Tibial nerve (tissue), 4 donors: ENCODE measurements at regions not wholly inside any gene's neighbourhood (a gene's known extent, or its start where the extent isn't known, plus 50 kb on each side); places are given as distances from the start of the nearest gene placed in this dataset.

ENCODE experiments used
- DNase-seq, 2 donors: peaks; one replicate each; pipeline ENCODE4 v3.0.0-alpha.2; 2019; ENCODE audit warnings: low spot score in 2 of 2
- H3K27ac ChIP-seq, 4 donors: fragments of 200-600 bp; sonication (generic) in 3 of 4; one replicate each; pipeline ENCODE4 v1.5.1; 2017 to 2019; ENCODE audit warnings: mild to moderate bottlenecking in 1 of 4
- H3K27me3 ChIP-seq, 2 donors: fragments of 200-600 bp; sonication (generic) in 1 of 2; one replicate each; pipeline versions ENCODE4 v1.5.1 to v1.6.0; 2017 to 2019
- H3K36me3 ChIP-seq, 3 donors: fragments of 200-600 bp; sonication (generic); one replicate each; pipeline ENCODE4 v1.5.1; 2018 to 2019
- H3K4me1 ChIP-seq, 4 donors: fragments of 200-600 bp; sonication (generic) in 3 of 4; one replicate each; pipeline ENCODE4 v1.5.1; 2017 to 2019
- H3K4me3 ChIP-seq, 4 donors: fragments of 200-600 bp; sonication (generic) in 3 of 4; one replicate each; pipeline ENCODE4 v1.5.1; 2017 to 2019; ENCODE audit warnings: mild to moderate bottlenecking in 1 of 4, moderate library complexity in 1 of 4
- H3K9me3 ChIP-seq, 4 donors: fragments of 200-600 bp; sonication (generic) in 3 of 4; one replicate each; pipeline ENCODE4 v1.5.1; 2017 to 2019
- EP300 ChIP-seq, 2 donors: sonication (generic); formaldehyde crosslinking; IDR thresholded peaks; one replicate each; pipeline ENCODE4 v1.6.1; 2017; ENCODE audit warnings: antibody characterized with exemption in 2 of 2, mild to moderate bottlenecking in 1 of 2
- POLR2A ChIP-seq, 2 donors: fragments of 450-650 bp; IDR thresholded peaks; one replicate each; pipeline ENCODE4 v1.6.1; 2017; ENCODE audit warnings: antibody characterized with exemption in 2 of 2, mild to moderate bottlenecking in 2 of 2, moderate library complexity in 2 of 2
- WGBS, 2 donors: methylation state at CpG; one replicate each; pipeline ENCODE4 v1.1.5; 2018; 5-methylcytosine and 5-hydroxymethylcytosine counted together
- TF ChIP-seq, protein P1 (sequence below), 5 experiments: fragments of 200-600 bp in 3 of 5; fragments of 450-650 bp in 2 of 5; sonication (generic) in 3 of 5; IDR thresholded peaks; one replicate each; pipeline ENCODE4 v1.5.1; 2016 to 2019; ENCODE audit warnings: antibody characterized with exemption in 5 of 5, mild to moderate bottlenecking in 3 of 5, moderate library complexity in 2 of 5

DNA sequence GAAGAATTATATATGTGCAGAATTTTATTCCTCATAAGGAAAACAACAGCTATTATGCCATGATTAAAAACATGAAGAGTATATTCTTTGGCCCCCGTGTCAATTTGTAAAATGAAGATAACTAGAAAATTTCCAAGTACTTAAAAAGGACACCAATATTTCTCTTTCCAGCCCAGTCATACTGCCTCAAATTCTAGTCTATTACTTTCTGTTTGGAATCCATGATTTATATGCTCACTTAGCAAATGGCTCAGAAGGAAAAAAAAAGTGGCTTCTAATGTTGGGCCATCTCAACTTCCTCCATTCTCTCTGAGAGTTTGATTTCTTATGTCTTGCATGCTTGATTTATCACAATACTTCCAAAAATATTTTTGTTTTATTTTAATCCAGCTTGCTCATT lies 1431.1 kb downstream of the AMY1C start:
- Histone ChIP-seq H3K4me1 (no peaks in the 10 kb centered on the region), H3K27ac (no peak overlapping the region), H3K27me3 (no peaks in the 10 kb centered on the region), H3K4me3 (no peak overlapping the region), H3K9me3 (no peaks in the 10 kb centered on the region), H3K36me3 (no peaks in the 10 kb centered on the region)
- whole genome bisulfite sequencing, 2 donors = 78 to 92% methylated on average over 1 of the region's 1 CpG
- no peak for TF ChIP-seq POLR2A (IDR thresholded peaks at IDR 0.05)
- DNase-seq = no peak

DNA sequence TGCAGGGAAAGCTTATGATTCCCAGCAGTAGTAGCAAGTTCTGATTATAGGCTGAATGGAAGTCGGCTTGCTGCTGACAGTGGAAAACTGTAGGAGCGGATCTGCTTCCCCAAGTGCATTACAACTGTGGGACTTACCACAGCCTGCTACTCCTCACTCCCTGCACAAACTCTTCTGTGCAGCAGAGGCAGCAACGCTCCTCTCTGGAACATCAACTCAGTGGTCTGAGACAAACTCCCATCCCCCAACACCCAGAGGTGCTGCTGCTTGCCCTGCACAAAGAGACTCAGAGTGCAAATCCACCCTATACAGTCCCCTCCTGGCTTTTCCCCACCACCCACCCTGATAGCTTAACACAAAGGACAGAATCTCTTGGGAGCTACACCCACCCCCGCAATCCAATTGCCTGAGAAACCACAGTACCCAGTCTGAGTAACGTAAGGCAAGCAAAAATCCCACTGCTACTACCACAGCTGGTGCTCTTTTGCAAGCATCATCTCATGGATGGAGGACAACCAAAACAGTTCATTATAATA lies 1455.2 kb downstream of the AMY1C start:
- no peak for DNase-seq
- Histone ChIP-seq H3K27ac (no peak overlapping the region), H3K4me1 (no peaks in the 10 kb centered on the region), H3K36me3 (no peaks in the 10 kb centered on the region), H3K27me3 (no peaks in the 10 kb centered on the region), H3K4me3 (no peak overlapping the region), H3K9me3 (peaks cover 0 to 9% (median 0%) of the 10 kb centered on the region in 4 donors)
- 77 to 90% methylated on average over 5 of the region's 5 CpGs for WGBS, 2 donors
- no peak for TF ChIP-seq EP300 (IDR thresholded peaks at IDR 0.05)
- TF ChIP-seq POLR2A (IDR thresholded peaks at IDR 0.05) = no peak
- TF ChIP-seq, protein P1, sequence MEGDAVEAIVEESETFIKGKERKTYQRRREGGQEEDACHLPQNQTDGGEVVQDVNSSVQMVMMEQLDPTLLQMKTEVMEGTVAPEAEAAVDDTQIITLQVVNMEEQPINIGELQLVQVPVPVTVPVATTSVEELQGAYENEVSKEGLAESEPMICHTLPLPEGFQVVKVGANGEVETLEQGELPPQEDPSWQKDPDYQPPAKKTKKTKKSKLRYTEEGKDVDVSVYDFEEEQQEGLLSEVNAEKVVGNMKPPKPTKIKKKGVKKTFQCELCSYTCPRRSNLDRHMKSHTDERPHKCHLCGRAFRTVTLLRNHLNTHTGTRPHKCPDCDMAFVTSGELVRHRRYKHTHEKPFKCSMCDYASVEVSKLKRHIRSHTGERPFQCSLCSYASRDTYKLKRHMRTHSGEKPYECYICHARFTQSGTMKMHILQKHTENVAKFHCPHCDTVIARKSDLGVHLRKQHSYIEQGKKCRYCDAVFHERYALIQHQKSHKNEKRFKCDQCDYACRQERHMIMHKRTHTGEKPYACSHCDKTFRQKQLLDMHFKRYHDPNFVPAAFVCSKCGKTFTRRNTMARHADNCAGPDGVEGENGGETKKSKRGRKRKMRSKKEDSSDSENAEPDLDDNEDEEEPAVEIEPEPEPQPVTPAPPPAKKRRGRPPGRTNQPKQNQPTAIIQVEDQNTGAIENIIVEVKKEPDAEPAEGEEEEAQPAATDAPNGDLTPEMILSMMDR (IDR thresholded peaks at IDR 0.05) = no peak

DNA sequence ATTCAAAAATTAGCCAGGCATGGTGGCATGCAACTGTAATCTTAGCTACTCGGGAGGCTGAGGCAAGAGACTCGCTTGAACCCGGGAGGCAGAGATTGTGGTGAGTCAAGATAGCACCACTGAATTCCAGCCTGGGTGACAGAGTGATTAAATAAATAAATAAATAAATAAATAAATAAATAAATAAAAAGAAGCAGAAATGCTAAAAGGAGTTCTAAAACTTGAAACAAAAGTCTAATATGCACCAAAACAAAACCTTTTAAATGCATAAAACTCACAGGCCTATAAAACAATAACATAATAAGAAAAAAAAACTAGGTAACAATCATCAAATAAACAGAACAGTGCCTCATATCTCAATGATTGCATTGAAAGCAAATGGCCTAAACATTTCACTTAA lies 1458.9 kb downstream of the AMY1C start:
- Histone ChIP-seq H3K27me3 (no peaks in the 10 kb centered on the region), H3K36me3 (no peaks in the 10 kb centered on the region), H3K4me1 (no peaks in the 10 kb centered on the region), H3K9me3 (peaks cover 0 to 9% (median 0%) of the 10 kb centered on the region in 4 donors), H3K4me3 (no peak overlapping the region), H3K27ac (no peak overlapping the region)
- no peak for DNase-seq
- WGBS, 2 donors = 87 to 95% methylated on average over 3 of the region's 3 CpGs
- TF ChIP-seq POLR2A (IDR thresholded peaks at IDR 0.05) (no peak), EP300 (IDR thresholded peaks at IDR 0.05) (no peak)
- TF ChIP-seq, protein P1 (IDR thresholded peaks at IDR 0.05) = no peak

DNA sequence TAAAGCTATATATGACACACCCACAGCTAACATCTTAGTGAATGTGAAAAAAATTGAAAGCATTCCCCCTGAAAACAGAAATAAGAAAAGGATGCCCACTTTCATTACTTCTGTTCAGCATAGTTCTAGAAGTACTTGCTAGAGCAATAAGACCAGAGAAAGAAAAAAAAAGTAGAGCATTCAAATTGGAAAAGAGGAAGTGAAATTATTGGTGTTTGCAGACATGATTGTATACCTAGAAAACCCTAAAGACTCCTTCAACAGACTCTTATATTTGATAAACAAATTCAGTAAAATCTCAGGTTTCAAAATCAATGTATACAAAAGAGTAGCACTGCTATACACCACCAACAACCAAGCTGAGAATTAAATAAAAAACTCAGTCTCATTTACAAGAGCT lies 1461.0 kb downstream of the AMY1C start:
- TF ChIP-seq POLR2A (IDR thresholded peaks at IDR 0.05) = no peak
- TF ChIP-seq EP300 (IDR thresholded peaks at IDR 0.05) = no peak
- TF ChIP-seq, protein P1 (IDR thresholded peaks at IDR 0.05) = no peak

DNA sequence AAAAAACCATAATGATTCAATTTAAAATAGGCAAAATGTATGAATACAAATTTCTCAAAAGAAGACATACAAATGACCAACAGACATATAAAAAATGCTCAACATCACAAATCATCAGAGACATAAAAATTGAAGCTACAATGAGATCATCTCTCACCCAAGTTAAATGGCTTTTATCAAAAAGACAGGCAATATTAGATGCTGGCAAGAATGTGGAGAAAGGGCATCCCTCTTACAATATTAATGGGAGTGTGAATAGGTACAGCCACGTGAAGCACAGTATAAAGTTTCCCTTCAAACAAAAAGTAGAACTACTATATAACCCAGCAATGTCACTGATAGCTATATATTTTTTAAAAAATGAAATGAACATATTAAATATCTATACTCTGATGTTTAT lies 1481.7 kb downstream of the AMY1C start:
- DNase-seq = no peak
- Histone ChIP-seq H3K9me3 (peaks cover 0 to 5% (median 0%) of the 10 kb centered on the region in 4 donors), H3K27ac (no peak overlapping the region), H3K4me3 (no peak overlapping the region), H3K4me1 (no peaks in the 10 kb centered on the region), H3K36me3 (no peaks in the 10 kb centered on the region), H3K27me3 (no peaks in the 10 kb centered on the region)
- TF ChIP-seq POLR2A (IDR thresholded peaks at IDR 0.05) (no peak), EP300 (IDR thresholded peaks at IDR 0.05) (no peak)
- TF ChIP-seq, protein P1 (IDR thresholded peaks at IDR 0.05) = no peak
- 48 to 59% methylated on average over 1 of the region's 1 CpG for WGBS, 2 donors

More for the DNA sequence above, 1461.0 kb downstream of the AMY1C start:
- H3K4me1 ChIP-seq = no peaks in the 10 kb centered on the region
- H3K27ac ChIP-seq = no peak overlapping the region
- no peaks in the 10 kb centered on the region for H3K36me3 ChIP-seq
- H3K4me3 ChIP-seq = no peak overlapping the region
- H3K9me3 ChIP-seq = peaks cover 0 to 2% (median 0%) of the 10 kb centered on the region in 4 donors
- DNase-seq = no peak
- H3K27me3 ChIP-seq = no peaks in the 10 kb centered on the region

DNA sequence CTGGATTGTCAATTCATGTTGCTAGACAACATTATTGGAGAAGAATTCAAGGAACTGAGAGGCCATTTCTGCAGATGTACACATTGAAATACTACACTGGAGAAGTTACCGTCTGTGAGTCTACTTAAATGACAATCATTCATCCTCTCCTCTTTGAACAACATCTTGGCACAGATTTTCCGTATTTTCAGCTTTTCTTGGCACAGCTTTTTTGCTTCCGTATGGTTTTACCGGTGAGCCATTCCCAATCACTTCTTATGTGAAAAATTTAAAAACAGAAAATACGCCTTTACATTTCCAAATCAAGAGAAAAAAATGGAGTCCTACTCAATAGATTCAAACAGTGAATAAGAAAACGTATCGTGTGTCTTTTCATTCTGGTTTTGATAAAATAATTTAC lies 1493.7 kb downstream of the AMY1C start:
- Histone ChIP-seq H3K4me3 (no peak overlapping the region), H3K36me3 (no peaks in the 10 kb centered on the region), H3K4me1 (no peaks in the 10 kb centered on the region), H3K9me3 (no peaks in the 10 kb centered on the region), H3K27ac (no peak overlapping the region), H3K27me3 (no peaks in the 10 kb centered on the region)
- DNase-seq = no peak
- TF ChIP-seq, protein P1 (IDR thresholded peaks at IDR 0.05) = no peak
- TF ChIP-seq POLR2A (IDR thresholded peaks at IDR 0.05) (no peak), EP300 (IDR thresholded peaks at IDR 0.05) (no peak)
- 39 to 45% methylated on average over 7 of the region's 7 CpGs for WGBS, 2 donors
